ENCODE measurements at regions not wholly inside any gene's neighbourhood (a gene's known extent, or its start where the extent isn't known, plus 50 kb on each side); places are given as distances from the start of the nearest gene placed in this dataset.

DNA sequence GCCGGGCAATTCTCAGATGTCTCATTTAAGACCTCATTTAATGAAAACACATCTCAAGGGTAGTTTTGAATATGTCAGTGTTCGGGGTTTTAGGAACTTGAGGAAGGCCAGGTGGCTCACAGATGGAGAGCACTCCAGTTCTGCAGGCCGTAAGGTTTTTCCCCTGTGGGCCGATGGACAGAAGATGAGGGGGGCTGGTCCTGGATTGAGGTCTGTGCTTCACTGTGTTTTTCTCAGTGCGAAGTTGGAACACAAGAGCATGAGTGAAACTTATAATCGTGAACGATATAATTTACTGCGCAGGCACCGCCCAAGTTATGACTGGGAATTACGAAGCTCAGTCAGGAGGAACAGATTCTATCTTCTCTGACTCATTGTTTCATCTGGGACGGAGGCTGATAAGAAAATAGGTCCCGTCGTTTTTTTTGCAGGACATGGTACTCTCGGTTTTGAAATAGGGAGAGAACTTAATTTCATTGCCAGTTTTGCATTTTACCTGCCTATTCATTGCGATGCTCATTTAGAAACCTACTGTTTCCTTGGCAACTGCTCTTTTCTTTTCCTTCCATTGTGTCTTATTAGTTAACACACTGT lies 591.0 kb upstream of the PFKP start:
- Histone ChIP-seq H3K36me3 (no peaks in the 10 kb centered on the region), H3K9me3 (peaks cover 4% of the 10 kb centered on the region), H3K27me3 (no peaks in the 10 kb centered on the region), H3K27ac (no peak overlapping the region), H3K4me3 (no peak overlapping the region), H3K4me1 (no peaks in the 10 kb centered on the region)
- TF ChIP-seq EP300 (IDR thresholded peaks at IDR 0.05) (no peak), POLR2AphosphoS5 (IDR thresholded peaks at IDR 0.05) (no peak), CTCF (IDR thresholded peaks at IDR 0.05) (no peak), POLR2A (IDR thresholded peaks at IDR 0.05) (no peak)
- DNase-seq (ENCODE audit: low spot score in 2 of 2) = no peak
- WGBS = 70% methylated on average over 15 of the region's 15 CpGs

GRCh38 chr10:2475711-2476217 lies 591.6 kb upstream of the PFKP start:
- no peaks in the 10 kb centered on the region for H3K27me3 ChIP-seq
- H3K4me3 ChIP-seq = no peak overlapping the region
- 51% methylated on average over 6 of the region's 6 CpGs for WGBS
- no peaks in the 10 kb centered on the region for H3K36me3 ChIP-seq
- no peak overlapping the region for H3K27ac ChIP-seq
- no peak for TF ChIP-seq EP300 (IDR thresholded peaks at IDR 0.05)
- no peak for TF ChIP-seq POLR2A (IDR thresholded peaks at IDR 0.05)
- no peak for TF ChIP-seq CTCF (IDR thresholded peaks at IDR 0.05)
- no peak for TF ChIP-seq POLR2AphosphoS5 (IDR thresholded peaks at IDR 0.05)
- H3K9me3 ChIP-seq = peaks cover 2% of the 10 kb centered on the region
- H3K4me1 ChIP-seq = no peaks in the 10 kb centered on the region
- no peak for DNase-seq (ENCODE audit: low spot score in 2 of 2)

DNA sequence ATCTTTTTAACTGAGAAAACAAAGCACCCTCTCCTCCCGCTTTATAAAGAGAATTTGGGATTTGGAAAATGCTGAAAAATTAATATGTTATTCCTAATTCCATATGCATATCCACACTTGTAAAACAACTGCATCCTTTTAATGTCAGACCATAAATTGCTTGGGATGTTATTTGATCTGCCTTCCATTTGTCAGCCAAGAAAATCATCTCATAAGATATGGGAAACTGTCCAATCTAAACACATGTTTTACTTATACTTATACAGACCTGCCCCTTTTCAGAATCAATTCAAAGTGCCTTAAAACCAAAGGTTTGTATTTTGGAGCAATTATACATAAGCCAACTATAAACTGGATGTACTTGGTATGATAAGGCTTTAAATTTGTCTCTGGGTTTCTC lies 595.5 kb upstream of the PFKP start:
- WGBS = 63% methylated on average over 1 of the region's 1 CpG
- TF ChIP-seq EP300 (IDR thresholded peaks at IDR 0.05) (no peak), POLR2AphosphoS5 (IDR thresholded peaks at IDR 0.05) (no peak), CTCF (IDR thresholded peaks at IDR 0.05) (no peak), POLR2A (IDR thresholded peaks at IDR 0.05) (no peak)
- no peaks in the 10 kb centered on the region for H3K4me1 ChIP-seq
- H3K27me3 ChIP-seq = no peaks in the 10 kb centered on the region
- no peak for DNase-seq (ENCODE audit: low spot score in 2 of 2)
- H3K4me3 ChIP-seq = no peak overlapping the region
- peaks cover 3% of the 10 kb centered on the region for H3K9me3 ChIP-seq
- no peaks in the 10 kb centered on the region for H3K36me3 ChIP-seq
- no peak overlapping the region for H3K27ac ChIP-seq

DNA sequence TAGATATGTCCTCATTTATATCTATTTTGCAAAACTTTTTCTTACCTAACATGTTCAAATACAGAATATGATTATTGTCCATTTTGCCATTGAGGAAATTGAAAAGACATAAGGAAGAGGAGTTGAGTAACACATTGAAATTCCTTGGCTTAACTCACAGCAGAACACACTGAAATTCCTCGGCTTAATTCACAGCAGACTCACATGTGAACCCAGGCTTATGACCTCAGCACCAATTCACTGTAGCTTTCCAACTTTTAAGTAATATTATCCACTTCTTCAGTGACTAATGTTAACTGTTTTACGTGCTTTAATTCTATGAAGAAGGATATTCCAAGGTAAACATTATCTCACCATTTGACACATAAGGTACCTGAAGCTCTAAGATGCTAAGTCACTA lies 597.5 kb upstream of the PFKP start:
- no peak overlapping the region for H3K27ac ChIP-seq
- H3K27me3 ChIP-seq = no peaks in the 10 kb centered on the region
- DNase-seq (ENCODE audit: low spot score in 2 of 2) = no peak
- TF ChIP-seq POLR2A (IDR thresholded peaks at IDR 0.05) = no peak
- H3K4me3 ChIP-seq = no peak overlapping the region
- no peaks in the 10 kb centered on the region for H3K4me1 ChIP-seq
- H3K36me3 ChIP-seq = no peaks in the 10 kb centered on the region
- H3K9me3 ChIP-seq = peaks cover 8% of the 10 kb centered on the region
- WGBS = 65% methylated on average over 2 of the region's 2 CpGs

- no peaks in the 10 kb centered on the region for H3K27me3 ChIP-seq
- no peak for DNase-seq (ENCODE audit: low spot score in 2 of 2)
- H3K27ac ChIP-seq = no peak overlapping the region
- H3K4me3 ChIP-seq = no peak overlapping the region
- H3K9me3 ChIP-seq = peaks cover 5% of the 10 kb centered on the region
- no peak for TF ChIP-seq POLR2AphosphoS5 (IDR thresholded peaks at IDR 0.05)
- no peak for TF ChIP-seq CTCF (IDR thresholded peaks at IDR 0.05)
- TF ChIP-seq EP300 (IDR thresholded peaks at IDR 0.05) = no peak
- no peak for TF ChIP-seq POLR2A (IDR thresholded peaks at IDR 0.05)
- no peaks in the 10 kb centered on the region for H3K36me3 ChIP-seq
- no peaks in the 10 kb centered on the region for H3K4me1 ChIP-seq
These were observed 602.9 kb upstream of the PFKP start for GRCh38 chr10:2464483-2464882.

- H3K9me3 ChIP-seq = peaks cover 5% of the 10 kb centered on the region
- H3K4me3 ChIP-seq = no peak overlapping the region
- no peaks in the 10 kb centered on the region for H3K36me3 ChIP-seq
- H3K27ac ChIP-seq = no peak overlapping the region
- H3K4me1 ChIP-seq = no peaks in the 10 kb centered on the region
- no peak for DNase-seq (ENCODE audit: low spot score in 2 of 2)
- TF ChIP-seq EP300 (IDR thresholded peaks at IDR 0.05) = no peak
- TF ChIP-seq POLR2A (IDR thresholded peaks at IDR 0.05) = no peak
- no peak for TF ChIP-seq POLR2AphosphoS5 (IDR thresholded peaks at IDR 0.05)
- no peak for TF ChIP-seq CTCF (IDR thresholded peaks at IDR 0.05)
- 78% methylated on average over 1 of the region's 1 CpG for WGBS
- no peaks in the 10 kb centered on the region for H3K27me3 ChIP-seq
These were observed 604.0 kb upstream of the PFKP start for GRCh38 chr10:2463316-2463715.

All from suprapubic skin (tissue), 4 donors.